CD4-positive, CD25-positive, alpha-beta regulatory T cell (primary cell): ENCODE measurements at regions not wholly inside any gene's neighbourhood (a gene's known extent, or its start where the extent isn't known, plus 50 kb on each side); places are given as distances from the start of the nearest gene placed in this dataset.
A peak's percentile ranks its signal among the peaks of the same experiment; 100 is the strongest.

Experiments
- ATAC-seq, 2 donors: fragments of 150-1000 bp; cut with Tn5 transposase; one replicate each; pipeline ENCODE4 v1.10.0; 2021; ENCODE audit warnings: low read depth in 2 of 2, moderate number of reproducible peaks in 2 of 2, moderate library complexity in 1 of 2
- DNase-seq, 3 donors: peaks; one replicate each; pipeline versions ENCODE4 v3.0.0 to v3.0.0-alpha.2; 2012 to 2022; ENCODE audit warnings: mixed read lengths in 1 of 3
- H3K27ac ChIP-seq: one replicate; pipeline ENCODE4 v1.7.0; 2013; ENCODE audit warnings: mild to moderate bottlenecking, low read length; ENCODE audit not compliant: insufficient read depth, poor library complexity, severe bottlenecking
- H3K27me3 ChIP-seq: one replicate; pipeline ENCODE4 v1.7.0; 2013; ENCODE audit warnings: low read length; ENCODE audit not compliant: control insufficient read depth, insufficient read depth
- H3K36me3 ChIP-seq: one replicate; pipeline ENCODE4 v1.7.0; 2013; ENCODE audit warnings: mild to moderate bottlenecking, low read length, moderate library complexity; ENCODE audit not compliant: control insufficient read depth, insufficient read depth
- H3K4me1 ChIP-seq: 2 replicates; pipeline ENCODE4 v1.7.0; 2013; ENCODE audit warnings: mild to moderate bottlenecking, low read length; ENCODE audit not compliant: insufficient read depth, control insufficient read depth, poor library complexity, severe bottlenecking
- H3K4me3 ChIP-seq: one replicate; pipeline ENCODE4 v1.7.0; 2013; ENCODE audit warnings: low read depth, mild to moderate bottlenecking, low read length, moderate library complexity
- H3K9me3 ChIP-seq, 2 experiments: 1 replicate in 1 of 2; 2 replicates in 1 of 2; pipeline ENCODE4 v1.7.0; 2013; ENCODE audit warnings: low read length in 2 of 2, mild to moderate bottlenecking in 1 of 2, moderate library complexity in 1 of 2; ENCODE audit not compliant: control insufficient read depth in 2 of 2
- H3K27ac Mint-ChIP-seq, 3 donors: one replicate each; pipeline ENCODE4 v1.8.0; 2020 to 2022; ENCODE audit warnings: mild to moderate bottlenecking in 3 of 3, mixed read lengths in 3 of 3, moderate library complexity in 2 of 3
- H3K27me3 Mint-ChIP-seq: one replicate; pipeline ENCODE4 v1.8.0; 2022; ENCODE audit warnings: mild to moderate bottlenecking, mixed read lengths
- H3K36me3 Mint-ChIP-seq: one replicate; pipeline ENCODE4 v1.8.0; 2020; ENCODE audit warnings: mixed read lengths
- H3K4me1 Mint-ChIP-seq, 4 donors: one replicate each; pipeline ENCODE4 v1.8.0; 2020 to 2022; ENCODE audit warnings: mixed read lengths in 4 of 4, mild to moderate bottlenecking in 1 of 4
- H3K4me3 Mint-ChIP-seq, 4 donors: one replicate each; pipeline ENCODE4 v1.8.0; 2020 to 2022; ENCODE audit warnings: mild to moderate bottlenecking in 4 of 4, mixed read lengths in 4 of 4, moderate library complexity in 3 of 4
- H3K9me3 Mint-ChIP-seq, 7 donors: one replicate each; pipeline ENCODE4 v1.8.0; 2020 to 2022; ENCODE audit warnings: mixed read lengths in 7 of 7, mild to moderate bottlenecking in 3 of 7, moderate library complexity in 2 of 7

DNA sequence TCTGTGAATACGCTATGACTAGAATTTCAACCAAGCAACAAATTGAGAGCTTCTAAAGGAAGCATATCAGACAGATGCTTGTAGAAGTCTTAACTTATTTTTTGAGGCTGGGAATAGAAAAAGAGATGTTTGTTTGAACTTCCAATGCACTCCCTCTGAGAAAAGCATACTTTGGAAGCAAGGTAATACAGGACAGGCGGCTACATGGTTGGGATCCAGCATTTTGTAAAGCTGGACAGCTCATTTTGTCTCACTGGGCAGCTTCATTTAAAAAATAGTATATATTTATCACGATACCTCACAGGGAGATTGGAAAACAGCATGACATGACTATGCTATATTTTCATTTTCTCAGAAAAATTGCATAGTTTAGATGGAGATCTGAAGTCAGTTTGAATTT, 821.3 kb upstream of the API5 start:
- no peak for DNase-seq
- no peaks in the 10 kb centered on the region for H3K36me3 Mint-ChIP-seq
- ATAC-seq: no peak
- no peaks in the 10 kb centered on the region for H3K27me3 Mint-ChIP-seq
- Histone ChIP-seq H3K4me1 (no peaks in the 10 kb centered on the region), H3K9me3 (no peaks in the 10 kb centered on the region), H3K36me3 (no peaks in the 10 kb centered on the region), H3K4me3 (no peak overlapping the region), H3K27me3 (no peaks in the 10 kb centered on the region), H3K27ac (no peak overlapping the region)
- no peak overlapping the region for H3K27ac Mint-ChIP-seq
- H3K4me3 Mint-ChIP-seq: no peak overlapping the region
- no peaks in the 10 kb centered on the region for H3K4me1 Mint-ChIP-seq
- peaks cover 0 to 13% (median 3%) of the 10 kb centered on the region in 7 donors for H3K9me3 Mint-ChIP-seq

DNA sequence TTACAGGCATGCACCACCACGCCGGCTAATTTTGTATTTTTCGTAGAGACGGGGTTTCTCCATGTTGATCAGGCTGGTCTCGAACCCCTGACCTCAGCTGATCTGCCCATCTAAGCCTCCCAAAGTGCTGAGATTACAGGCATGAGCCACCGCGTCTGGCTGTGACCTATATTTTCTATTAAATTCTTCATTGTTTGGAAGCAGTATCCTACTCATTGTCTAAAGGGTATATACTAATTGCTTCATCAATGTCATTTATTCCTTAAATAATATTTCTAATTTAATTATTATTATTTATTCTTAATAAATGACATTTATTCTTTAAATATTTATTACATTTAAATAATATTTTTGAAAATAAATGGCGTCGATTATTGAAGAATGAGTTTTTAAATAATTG, 817.3 kb upstream of the API5 start:
- ATAC-seq: no peak
- H3K9me3 ChIP-seq: no peaks in the 10 kb centered on the region
- H3K4me1 Mint-ChIP-seq: peaks cover 0 to 3% (median 0%) of the 10 kb centered on the region in 4 donors
- H3K36me3 ChIP-seq: no peaks in the 10 kb centered on the region
- no peak overlapping the region for H3K27ac ChIP-seq
- no peaks in the 10 kb centered on the region for H3K36me3 Mint-ChIP-seq
- H3K27ac Mint-ChIP-seq: no peak overlapping the region
- H3K9me3 Mint-ChIP-seq: peaks cover 2 to 6% (median 4%) of the 10 kb centered on the region in 7 donors
- no peak for DNase-seq
- H3K27me3 ChIP-seq: no peaks in the 10 kb centered on the region
- no peak overlapping the region for H3K4me3 Mint-ChIP-seq
- H3K27me3 Mint-ChIP-seq: no peaks in the 10 kb centered on the region
- H3K4me1 ChIP-seq: no peaks in the 10 kb centered on the region
- H3K4me3 ChIP-seq: no peak overlapping the region

- Histone ChIP-seq H3K36me3 (no peaks in the 10 kb centered on the region), H3K9me3 (peaks cover 0 to 5% of the 10 kb centered on the region in 2 experiments), H3K4me1 (no peaks in the 10 kb centered on the region), H3K27me3 (no peaks in the 10 kb centered on the region), H3K27ac (no peak overlapping the region), H3K4me3 (no peak overlapping the region)
- Mint-ChIP-seq H3K4me3 (no peak overlapping the region), H3K4me1 (peaks cover 0 to 5% (median 0%) of the 10 kb centered on the region in 4 donors), H3K36me3 (no peaks in the 10 kb centered on the region), H3K27me3 (no peaks in the 10 kb centered on the region), H3K9me3 (peaks cover 0 to 15% (median 4%) of the 10 kb centered on the region in 7 donors), H3K27ac (no peak overlapping the region)
- DNase-seq (no peak), ATAC-seq (no peak)
Measured at GRCh38 chr11:42498971-42499370, 812.8 kb upstream of the API5 start.

DNA sequence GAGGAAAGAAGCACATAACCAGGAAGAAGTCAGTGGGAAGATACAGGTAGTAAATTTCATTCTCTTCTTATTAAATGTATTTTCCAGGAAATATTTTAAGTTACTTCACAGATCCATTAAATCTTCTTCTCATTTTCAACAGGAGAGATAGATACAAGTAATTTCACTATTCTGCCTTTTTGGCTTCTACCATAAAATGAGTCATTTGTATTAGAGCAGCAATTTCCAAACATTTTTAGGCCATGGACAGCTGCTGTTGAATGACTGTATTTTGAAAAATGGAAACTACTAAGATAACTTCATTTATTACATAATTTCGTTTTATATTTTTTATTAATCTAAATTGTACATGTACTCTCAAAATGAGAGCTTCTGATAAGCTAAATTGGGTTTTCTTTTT, 809.6 kb upstream of the API5 start:
- no peaks in the 10 kb centered on the region for H3K27me3 ChIP-seq
- Mint-ChIP-seq H3K36me3 (no peaks in the 10 kb centered on the region), H3K4me3 (no peak overlapping the region), H3K9me3 (peaks cover 0 to 21% (median 6%) of the 10 kb centered on the region in 7 donors), H3K27ac (no peak overlapping the region), H3K4me1 (peaks cover 0 to 5% (median 0%) of the 10 kb centered on the region in 4 donors), H3K27me3 (no peaks in the 10 kb centered on the region)
- H3K36me3 ChIP-seq: no peaks in the 10 kb centered on the region
- H3K4me3 ChIP-seq: no peak overlapping the region
- H3K9me3 ChIP-seq: peaks cover 0 to 5% of the 10 kb centered on the region in 2 experiments
- DNase-seq (no peak), ATAC-seq (no peak)
- no peaks in the 10 kb centered on the region for H3K4me1 ChIP-seq
- no peak overlapping the region for H3K27ac ChIP-seq

DNA sequence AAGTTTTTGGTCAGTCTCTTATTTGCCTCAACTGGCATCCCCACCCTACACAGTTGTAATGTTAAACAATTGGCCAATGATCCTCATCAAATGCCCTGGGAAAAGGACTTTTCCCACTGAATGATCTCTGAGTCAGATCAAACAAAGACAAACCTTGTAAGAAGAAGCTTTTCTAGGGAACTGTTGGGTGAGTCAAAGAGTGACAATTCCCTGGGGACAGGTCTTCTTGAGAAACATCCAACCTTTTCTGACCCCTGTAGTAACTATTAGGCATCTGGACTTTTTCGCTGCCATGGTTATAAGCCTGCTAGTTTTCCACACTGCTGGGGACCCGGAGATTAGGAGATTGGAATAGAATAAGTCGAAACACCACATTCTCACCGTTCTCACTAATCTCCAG, 789.8 kb upstream of the API5 start:
- Mint-ChIP-seq H3K4me3 (no peak overlapping the region), H3K36me3 (no peaks in the 10 kb centered on the region), H3K27ac (no peak overlapping the region), H3K9me3 (peaks cover 0 to 10% (median 2%) of the 10 kb centered on the region in 7 donors), H3K27me3 (no peaks in the 10 kb centered on the region), H3K4me1 (no peaks in the 10 kb centered on the region)
- Histone ChIP-seq H3K9me3 (no peaks in the 10 kb centered on the region), H3K27ac (no peak overlapping the region), H3K4me1 (no peaks in the 10 kb centered on the region), H3K27me3 (no peaks in the 10 kb centered on the region), H3K4me3 (no peak overlapping the region), H3K36me3 (no peaks in the 10 kb centered on the region)
- DNase-seq: no peak
- no peak for ATAC-seq

DNA sequence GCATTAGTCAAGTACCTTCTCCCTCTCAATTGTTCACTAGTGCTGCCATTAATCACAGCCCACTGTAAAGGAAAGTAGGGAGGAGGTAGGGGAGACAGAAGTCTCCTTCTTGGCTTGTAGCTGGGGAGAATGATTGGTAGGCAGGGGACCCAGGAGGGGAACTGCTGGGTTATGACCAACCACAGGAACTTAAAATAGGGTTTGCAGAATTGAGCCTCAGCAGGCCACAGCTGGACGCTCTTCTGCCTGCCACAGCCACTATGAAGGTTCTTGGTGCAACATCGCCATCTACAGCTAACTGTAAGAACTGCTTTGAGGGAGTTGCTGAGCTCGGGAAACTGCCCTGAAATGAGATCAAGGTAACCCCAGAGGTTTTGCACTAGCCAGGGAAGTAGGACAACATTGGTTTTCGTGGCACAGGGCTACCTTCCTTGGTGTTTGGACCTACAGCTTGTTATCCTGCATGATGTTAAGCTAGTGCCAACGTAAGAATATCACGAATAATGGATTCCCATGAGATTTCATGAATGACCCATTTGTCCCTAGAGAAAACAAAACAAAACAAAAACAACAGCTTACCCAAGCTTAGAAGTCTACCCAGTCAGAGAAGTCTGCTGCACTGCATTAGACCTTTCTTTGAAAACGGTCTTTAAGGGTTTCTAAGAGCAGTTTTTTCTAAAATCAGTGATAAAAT, 787.1 kb upstream of the API5 start:
- H3K36me3 ChIP-seq: no peaks in the 10 kb centered on the region
- no peaks in the 10 kb centered on the region for H3K9me3 ChIP-seq
- Mint-ChIP-seq H3K4me1 (no peaks in the 10 kb centered on the region), H3K27me3 (no peaks in the 10 kb centered on the region), H3K4me3 (no peak overlapping the region), H3K27ac (no peak overlapping the region), H3K36me3 (no peaks in the 10 kb centered on the region), H3K9me3 (peaks cover 0 to 13% (median 2%) of the 10 kb centered on the region in 7 donors)
- DNase-seq (peak in 1 of 3 donors; percentile 15), ATAC-seq (no peak)
- H3K27me3 ChIP-seq: no peaks in the 10 kb centered on the region
- H3K27ac ChIP-seq: no peak overlapping the region
- no peaks in the 10 kb centered on the region for H3K4me1 ChIP-seq
- no peak overlapping the region for H3K4me3 ChIP-seq

GRCh38 chr11:42526426-42526825, 785.4 kb upstream of the API5 start:
- Mint-ChIP-seq H3K36me3 (no peaks in the 10 kb centered on the region), H3K27me3 (no peaks in the 10 kb centered on the region), H3K4me1 (no peaks in the 10 kb centered on the region), H3K27ac (no peak overlapping the region), H3K4me3 (no peak overlapping the region), H3K9me3 (peaks cover 0 to 14% (median 2%) of the 10 kb centered on the region in 7 donors)
- Histone ChIP-seq H3K9me3 (no peaks in the 10 kb centered on the region), H3K27ac (no peak overlapping the region), H3K27me3 (no peaks in the 10 kb centered on the region), H3K4me3 (no peak overlapping the region), H3K4me1 (no peaks in the 10 kb centered on the region), H3K36me3 (no peaks in the 10 kb centered on the region)
- DNase-seq (no peak), ATAC-seq (no peak)

- no peak overlapping the region for H3K27ac ChIP-seq
- ATAC-seq: no peak
- Mint-ChIP-seq H3K36me3 (no peaks in the 10 kb centered on the region), H3K27me3 (no peaks in the 10 kb centered on the region), H3K27ac (no peak overlapping the region), H3K4me3 (no peak overlapping the region), H3K9me3 (peaks cover 0 to 17% (median 1%) of the 10 kb centered on the region in 7 donors), H3K4me1 (no peaks in the 10 kb centered on the region)
- H3K9me3 ChIP-seq: no peaks in the 10 kb centered on the region
- H3K4me3 ChIP-seq: no peak overlapping the region
- H3K27me3 ChIP-seq: no peaks in the 10 kb centered on the region
- no peaks in the 10 kb centered on the region for H3K36me3 ChIP-seq
- no peaks in the 10 kb centered on the region for H3K4me1 ChIP-seq
- DNase-seq: no peak
Measured at GRCh38 chr11:42528471-42528870, 783.3 kb upstream of the API5 start.
